H1 (cell line): ENCODE measurements at regions not wholly inside any gene's neighbourhood (a gene's known extent, or its start where the extent isn't known, plus 50 kb on each side); places are given as distances from the start of the nearest gene placed in this dataset.

Experiments
- CTCF ChIA-PET: fragments of 300-600 bp; sonication (Branson Sonifier 250); formaldehyde crosslinking; loops from one replicate; lab custom pipeline; 2021; ENCODE audit not compliant: partially characterized antibody; lab: Charles Lee
- POLR2A ChIA-PET: fragments of 300-600 bp; sonication (Branson Sonifier 250); formaldehyde crosslinking; loops from one replicate; lab custom pipeline; 2021; ENCODE audit warnings: inconsistent platforms; ENCODE audit not compliant: partially characterized antibody; lab: Charles Lee
- DNase-seq, 2 experiments: peaks; one replicate each; pipeline versions ENCODE4 v3.0.0 to v3.0.0-alpha.2; 2010 to 2022; ENCODE audit warnings: low spot score in 2 of 2, low read depth in 1 of 2, mixed read lengths in 1 of 2
- FAIRE-seq: peaks from 2 replicates; lab custom pipeline; 2011; peaks lifted over from hg19 to GRCh38; lab: Jason Lieb, UNC
- H2AFZ ChIP-seq: 2 replicates; pipeline ENCODE4 v1.8.1; 2012; ENCODE audit warnings: low read length, inconsistent platforms
- H2AK5ac ChIP-seq: 2 replicates; pipeline ENCODE4 v1.6.1; 2013; ENCODE audit warnings: low read depth, low read length
- H2BK120ac ChIP-seq: replicated peaks from 2 replicates; pipeline ENCODE3; 2013; ENCODE audit warnings: low read depth, low read length, inconsistent platforms
- H2BK12ac ChIP-seq: 2 replicates; pipeline ENCODE4 v1.6.1; 2013; ENCODE audit warnings: low read depth, low read length
- H2BK15ac ChIP-seq: 2 replicates; pipeline ENCODE4 v1.6.1; 2013; ENCODE audit warnings: low read length
- H2BK20ac ChIP-seq: 2 replicates; pipeline ENCODE4 v1.6.1; 2013; ENCODE audit warnings: low read length
- H2BK5ac ChIP-seq: 2 replicates; pipeline ENCODE4 v1.6.1; 2013; ENCODE audit warnings: low read depth, low read length
- H3K14ac ChIP-seq: 2 replicates; pipeline ENCODE4 v1.6.1; 2013; ENCODE audit warnings: inconsistent platforms; ENCODE audit not compliant: insufficient read length
- H3K18ac ChIP-seq: 2 replicates; pipeline ENCODE4 v1.6.1; 2013; ENCODE audit warnings: low read length; ENCODE audit errors: extremely low read depth
- H3K23ac ChIP-seq: 2 replicates; pipeline ENCODE4 v1.6.1; 2013; ENCODE audit warnings: inconsistent platforms; ENCODE audit not compliant: insufficient read length
- H3K23me2 ChIP-seq: 2 replicates; pipeline ENCODE4 v1.6.1; 2013; ENCODE audit warnings: low read depth, low read length
- H3K27ac ChIP-seq: 2 replicates; pipeline ENCODE4 v1.6.1; 2011; ENCODE audit warnings: low read depth, low read length, inconsistent platforms
- H3K27me3 ChIP-seq, 4 experiments: replicated peaks in 1 of 4; 1 replicate in 1 of 4; 2 replicates in 3 of 4; pipeline versions ENCODE4 v1.6.1 to v1.8.1; 2011 to 2013; ENCODE audit warnings: low read length in 3 of 4, mild to moderate bottlenecking in 3 of 4, inconsistent platforms in 2 of 4, mixed read lengths in 2 of 4, moderate library complexity in 1 of 4; ENCODE audit not compliant: control insufficient read depth in 3 of 4, insufficient read depth in 3 of 4; ENCODE audit errors: extremely low read depth in 1 of 4
- H3K36me3 ChIP-seq, 4 experiments: 2 replicates each; pipeline versions ENCODE4 v1.6.1 to v1.8.1; 2011 to 2013; ENCODE audit warnings: mild to moderate bottlenecking in 4 of 4, low read length in 3 of 4, moderate library complexity in 2 of 4, control low read depth in 1 of 4, inconsistent platforms in 1 of 4; ENCODE audit not compliant: insufficient read depth in 4 of 4, control insufficient read depth in 2 of 4
- H3K4ac ChIP-seq: replicated peaks from 2 replicates; pipeline ENCODE3; 2013; ENCODE audit warnings: low read length, low read depth, mixed read lengths, inconsistent platforms; ENCODE audit not compliant: insufficient read length
- H3K4me1 ChIP-seq, 4 experiments: replicated peaks in 1 of 4; 1 replicate in 1 of 4; 2 replicates in 3 of 4; pipeline versions ENCODE4 v1.6.1 to v1.8.1; 2011 to 2013; ENCODE audit warnings: low read length in 3 of 4, inconsistent platforms in 2 of 4, mixed read lengths in 1 of 4; ENCODE audit not compliant: insufficient read depth in 4 of 4, control insufficient read depth in 3 of 4
- H3K4me2 ChIP-seq, 2 experiments: 2 replicates each; pipeline versions ENCODE4 v1.6.1 to v1.8.1; 2011 to 2013; ENCODE audit warnings: low read depth in 2 of 2, low read length in 2 of 2, control low read depth in 1 of 2, inconsistent platforms in 1 of 2, mild to moderate bottlenecking in 1 of 2; ENCODE audit not compliant: insufficient read depth in 1 of 2
- H3K4me3 ChIP-seq, 4 experiments: fragments of 200-600, 300-600 bp in 1 of 4; sonication (generic), shearing (Covaris generic), sonication (Bioruptor Twin) in 1 of 4; 2 replicates each; pipeline versions ENCODE4 v1.5.1 to v1.8.1; 2011 to 2016; ENCODE audit warnings: low read length in 4 of 4, low read depth in 3 of 4, control low read depth in 2 of 4, inconsistent platforms in 2 of 4, mild to moderate bottlenecking in 2 of 4, mixed read lengths in 1 of 4, moderate library complexity in 1 of 4; ENCODE audit not compliant: insufficient read depth in 2 of 4; ENCODE audit errors: extremely low read depth in 1 of 4
- H3K56ac ChIP-seq: replicated peaks from 2 replicates; pipeline ENCODE3; 2013; ENCODE audit warnings: low read depth, mild to moderate bottlenecking, mixed read lengths, low read length, inconsistent platforms; ENCODE audit not compliant: insufficient read length
- H3K79me1 ChIP-seq: 2 replicates; pipeline ENCODE4 v1.6.1; 2013; ENCODE audit warnings: low read depth, low read length, control low read depth
- H3K79me2 ChIP-seq, 2 experiments: 2 replicates each; pipeline versions ENCODE4 v1.6.1 to v1.8.1; 2012 to 2013; ENCODE audit warnings: low read length in 2 of 2, mild to moderate bottlenecking in 2 of 2, inconsistent platforms in 1 of 2; ENCODE audit not compliant: insufficient read depth in 2 of 2, control insufficient read depth in 1 of 2
- H3K9ac ChIP-seq, 4 experiments: replicated peaks in 1 of 4; 1 replicate in 1 of 4; 2 replicates in 3 of 4; pipeline versions ENCODE4 v1.6.1 to v1.8.1; 2011 to 2013; ENCODE audit warnings: low read depth in 3 of 4, low read length in 3 of 4, control low read depth in 2 of 4, mild to moderate bottlenecking in 2 of 4, moderate library complexity in 2 of 4, inconsistent platforms in 1 of 4; ENCODE audit errors: extremely low read depth in 1 of 4
- H3K9me3 ChIP-seq, 2 experiments: 2 replicates each; pipeline versions ENCODE4 v1.6.1 to v1.8.1; 2012 to 2013; ENCODE audit warnings: mild to moderate bottlenecking in 2 of 2, moderate library complexity in 2 of 2, control low read depth in 1 of 2, inconsistent platforms in 1 of 2, low read depth in 1 of 2, low read length in 1 of 2, mixed read lengths in 1 of 2; ENCODE audit not compliant: insufficient read depth in 2 of 2
- H4K20me1 ChIP-seq, 2 experiments: replicated peaks in 1 of 2; 2 replicates each; pipeline versions ENCODE3 to v1.8.1; 2011 to 2013; ENCODE audit warnings: inconsistent platforms in 2 of 2, low read length in 2 of 2, mild to moderate bottlenecking in 1 of 2; ENCODE audit not compliant: insufficient read depth in 2 of 2, control insufficient read depth in 1 of 2
- H4K5ac ChIP-seq: 2 replicates; pipeline ENCODE4 v1.6.1; 2013; ENCODE audit warnings: low read length, low read depth, mixed read lengths, inconsistent platforms; ENCODE audit not compliant: insufficient read length
- H4K8ac ChIP-seq: 2 replicates; pipeline ENCODE4 v1.8.0; 2013; ENCODE audit warnings: mild to moderate bottlenecking, moderate library complexity, low read length, inconsistent platforms; ENCODE audit not compliant: insufficient read depth; ENCODE audit errors: extremely low read depth
- H4K91ac ChIP-seq: replicated peaks from 2 replicates; pipeline ENCODE3; 2013; ENCODE audit warnings: low read length, mixed read lengths, inconsistent platforms; ENCODE audit not compliant: insufficient read length
- ATF3 ChIP-seq: IDR thresholded peaks from 2 replicates; pipeline ENCODE4 v1.6.1; 2011; ENCODE audit warnings: low read depth, mild to moderate bottlenecking, low read length; ENCODE audit not compliant: insufficient read depth
- JUND ChIP-seq: IDR thresholded peaks from 2 replicates; pipeline ENCODE4 v1.6.1; 2011; ENCODE audit warnings: mild to moderate bottlenecking, improper control_type of control experiment, low read length
- PHF8 ChIP-seq: fragments of 200-600 bp; sonication (generic); conservative IDR thresholded peaks from 2 replicates; pipeline ENCODE4 v1.7.1; 2012; ENCODE audit warnings: low read depth, mild to moderate bottlenecking, inconsistent platforms, low read length, moderate library complexity
- ZNF274 ChIP-seq: IDR thresholded peaks from 2 replicates; pipeline ENCODE4 v1.7.0; 2012; ENCODE audit warnings: low read length, borderline replicate concordance; ENCODE audit errors: extremely low read depth
- WGBS, 2 experiments: shearing (Covaris generic) in 1 of 2; methylation state at CpG; one replicate each; pipeline versions ENCODE4 v1.1.6 to v1.1.7; 2013 to 2015; ENCODE audit warnings: low lambda C conversion rate in 2 of 2, mixed read lengths in 2 of 2, inconsistent platforms in 1 of 2, low coverage in 1 of 2, missing lambda C conversion rate in 1 of 2; ENCODE audit not compliant: insufficient replicate concordance in 2 of 2, insufficient coverage in 1 of 2, insufficient read length in 1 of 2; ENCODE audit errors: extremely low coverage in 1 of 2, missing lambda C conversion rate in 1 of 2; 5-methylcytosine and 5-hydroxymethylcytosine counted together

DNA sequence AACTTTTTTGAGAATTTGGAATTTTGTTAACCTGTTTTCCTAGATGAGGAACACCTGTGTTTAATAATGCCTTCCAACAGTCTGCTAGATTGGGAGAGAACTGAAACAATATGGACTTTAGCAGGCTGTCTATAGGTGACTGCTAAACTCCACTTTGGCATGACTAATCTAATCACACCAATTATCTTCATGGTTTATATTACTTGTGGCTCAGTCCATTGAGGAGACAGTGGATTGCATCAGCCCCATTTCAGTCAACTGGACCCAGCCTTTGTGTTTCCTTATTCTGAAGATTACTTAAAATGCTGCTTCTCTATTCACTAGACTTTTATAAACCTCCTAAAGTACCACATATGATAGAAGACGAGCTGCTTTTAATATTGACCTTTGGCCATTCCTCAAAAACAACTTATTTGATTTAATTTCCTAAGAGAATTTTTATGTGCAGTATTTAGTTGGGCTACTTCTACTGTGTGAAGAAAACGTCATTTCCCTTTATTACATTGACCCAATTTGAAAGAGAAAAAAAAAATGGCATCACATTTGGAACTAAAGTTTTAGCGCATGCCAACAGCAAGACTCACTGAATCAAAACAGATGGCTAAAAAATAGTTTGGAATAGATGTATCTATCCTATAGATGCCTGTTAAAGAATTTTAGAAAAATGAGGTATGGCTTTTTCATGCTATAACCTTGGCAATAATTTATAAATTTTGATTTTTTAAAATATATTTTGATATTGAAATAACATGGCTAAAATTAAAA lies 295.8 kb downstream of the NDFIP2 start:
- TF ChIP-seq ATF3: no peak
- TF ChIP-seq ZNF274: no peak
- TF ChIP-seq PHF8: no peak
- TF ChIP-seq JUND: no peak
- TF ChIP-seq, all 59 proteins: peak for 0
- Histone ChIP-seq H3K56ac (no peak overlapping the region), H3K27me3 (no peaks in the 10 kb centered on the region), H3K79me1 (no peaks in the 10 kb centered on the region), H3K27ac (no peak overlapping the region), H3K4me3 (no peak overlapping the region), H4K5ac (peak overlapping the region; percentile 70), H3K4me1 (peaks cover 0 to under 1% (median 0%) of the 10 kb centered on the region in 4 experiments; a peak in 1 of 7 replicates), H4K8ac (no peak overlapping the region), H3K23me2 (no peaks in the 10 kb centered on the region), H3K9ac (no peak overlapping the region), H3K18ac (no peak overlapping the region; the same call in 1 of the 2 replicates), H3K36me3 (no peaks in the 10 kb centered on the region), H2AFZ (0 out of 2 replicates have a peak overlapping the region, but pooled peaks have one; percentile 54), H3K4me2 (no peak overlapping the region), H3K9me3 (peaks cover 0 to 3% of the 10 kb centered on the region in 2 experiments; a peak in 1 of 4 replicates), H3K79me2 (no peaks in the 10 kb centered on the region), H2BK20ac (no peak overlapping the region), H3K4ac (no peak overlapping the region), H3K23ac (no peak overlapping the region), H3K14ac (no peak overlapping the region), H4K20me1 (no peaks in the 10 kb centered on the region), H2BK15ac (no peak overlapping the region), H2BK120ac (no peak overlapping the region), H4K91ac (no peak overlapping the region), H2AK5ac (no peak overlapping the region), H2BK5ac (no peak overlapping the region; the same call in 1 of the 2 replicates), H2BK12ac (no peak overlapping the region)
- ChIA-PET POLR2A (no interaction called here), CTCF (interaction anchor here (0.6 to 2.1 kb wide), 6 partner anchors 16 to 580 kb away, joined by 3 to 5 read pairs (median 3); no protein-coding TSS in a partner anchor)
- no peak for DNase-seq
- FAIRE-seq: no peak
- WGBS, 2 experiments: 82% methylated on average over 3 of the region's 3 CpGs; no CpG with 5 or more reads in 1 of the 2 experiments
